ENCODE measurements at regions not wholly inside any gene's neighbourhood (a gene's known extent, or its start where the extent isn't known, plus 50 kb on each side); places are given as distances from the start of the nearest gene placed in this dataset.

DNA sequence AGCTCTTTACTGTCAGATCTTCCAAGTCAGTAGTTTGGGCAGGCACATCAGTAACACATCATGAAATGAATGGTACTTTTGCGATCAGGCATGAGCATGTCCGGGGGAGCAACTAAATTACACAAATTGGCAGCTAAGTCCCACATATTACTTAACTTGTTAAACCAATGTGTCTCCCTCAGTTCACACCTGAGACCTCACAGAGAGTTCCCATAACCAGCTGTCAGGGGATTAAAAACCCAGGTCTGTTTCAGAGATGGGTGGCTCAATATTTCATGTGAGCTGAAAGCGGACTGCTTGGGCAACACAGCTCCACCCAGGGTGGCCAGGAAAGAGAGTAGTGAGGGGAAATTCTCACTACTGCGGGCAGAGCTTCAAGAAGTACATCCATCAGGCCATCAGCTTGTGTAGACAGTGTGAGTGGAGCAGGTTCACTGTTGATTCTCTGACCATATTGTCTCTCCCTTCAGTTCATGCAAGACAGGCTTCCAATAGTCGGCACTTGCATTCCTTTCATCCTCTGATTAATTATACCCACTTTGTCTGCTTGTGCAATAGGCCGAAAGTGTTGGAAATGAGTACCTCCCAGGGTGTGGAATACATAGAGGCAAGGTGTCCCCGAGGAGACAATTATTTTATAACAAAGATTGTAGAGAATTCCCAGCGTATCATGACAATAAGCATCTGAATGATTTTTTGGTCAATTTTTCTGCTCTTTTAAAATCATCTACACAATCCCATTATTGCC, 139.9 kb downstream of the PTGER3 start:
- H3K36me3 ChIP-seq (ENCODE audit: control insufficient read depth in 2 of 4, insufficient read depth in 4 of 4, low read length in 3 of 4) = no peaks in the 10 kb centered on the region
- WGBS, 2 experiments (ENCODE audit: extremely low coverage in 1 of 2, insufficient coverage in 1 of 2, insufficient read length in 1 of 2, insufficient replicate concordance in 2 of 2, low coverage in 1 of 2, low lambda C conversion rate in 2 of 2, missing lambda C conversion rate in 1 of 2) = 82% methylated on average over 8 of the region's 8 CpGs; no CpG with 5 or more reads in 1 of the 2 experiments
- H3K79me2 ChIP-seq (ENCODE audit: control insufficient read depth in 1 of 2, insufficient read depth in 2 of 2, low read length in 2 of 2) = no peaks in the 10 kb centered on the region
- CTCF ChIA-PET (ENCODE audit: partially characterized antibody) = interaction anchor here (0.7 to 5.7 kb wide), 6 partner anchors 12 to 142 kb away, joined by 3 to 23 read pairs (median 4); no protein-coding TSS in a partner anchor
- no peak overlapping the region for H3K23ac ChIP-seq (ENCODE audit: insufficient read length)
- H2BK20ac ChIP-seq (ENCODE audit: low read length) = no peak overlapping the region
- H2BK120ac ChIP-seq (replicated peaks; ENCODE audit: low read depth, low read length) = no peak overlapping the region
- H4K8ac ChIP-seq (ENCODE audit: extremely low read depth, insufficient read depth, low read length) = no peak overlapping the region
- no peak overlapping the region for H2BK12ac ChIP-seq (ENCODE audit: low read depth, low read length)
- H3K9me3 ChIP-seq (ENCODE audit: insufficient read depth in 2 of 2, low read depth in 1 of 2, low read length in 1 of 2) = no peaks in the 10 kb centered on the region
- no peak overlapping the region for H4K5ac ChIP-seq (ENCODE audit: insufficient read length, low read depth, low read length)
- no peak overlapping the region for H3K27ac ChIP-seq (ENCODE audit: low read depth, low read length)
- no peak overlapping the region for H2BK5ac ChIP-seq (ENCODE audit: low read depth, low read length)
- POLR2A ChIA-PET (ENCODE audit: partially characterized antibody) = no interaction called here
- no peak overlapping the region for H3K4ac ChIP-seq (replicated peaks; ENCODE audit: insufficient read length, low read depth, low read length)
- no peaks in the 10 kb centered on the region for H4K20me1 ChIP-seq (replicated peaks in 1 of 2; ENCODE audit: control insufficient read depth in 1 of 2, insufficient read depth in 2 of 2, low read length in 2 of 2)
- H3K79me1 ChIP-seq (ENCODE audit: low read depth, low read length) = no peaks in the 10 kb centered on the region
- DNase-seq (ENCODE audit: low read depth in 1 of 2, low spot score in 2 of 2) (no peak), FAIRE-seq (no peak)
- no peak overlapping the region for H3K9ac ChIP-seq (replicated peaks in 1 of 4; ENCODE audit: extremely low read depth in 1 of 4, low read depth in 3 of 4, low read length in 3 of 4)
- H2AK5ac ChIP-seq (ENCODE audit: low read depth, low read length) = no peak overlapping the region
- H3K27me3 ChIP-seq (replicated peaks in 1 of 4; ENCODE audit: control insufficient read depth in 3 of 4, extremely low read depth in 1 of 4, insufficient read depth in 3 of 4, low read length in 3 of 4) = no peaks in the 10 kb centered on the region
- no peak overlapping the region for H4K91ac ChIP-seq (replicated peaks; ENCODE audit: insufficient read length, low read length)
- no peak overlapping the region for H3K4me3 ChIP-seq (ENCODE audit: extremely low read depth in 1 of 4, insufficient read depth in 2 of 4, low read depth in 3 of 4, low read length in 4 of 4)
- no peak overlapping the region for H3K14ac ChIP-seq (ENCODE audit: insufficient read length)
- H3K23me2 ChIP-seq (ENCODE audit: low read depth, low read length) = no peaks in the 10 kb centered on the region
- no peaks in the 10 kb centered on the region for H3K4me1 ChIP-seq (replicated peaks in 1 of 4; ENCODE audit: control insufficient read depth in 3 of 4, insufficient read depth in 4 of 4, low read length in 3 of 4)
- H3K56ac ChIP-seq (replicated peaks; ENCODE audit: insufficient read length, low read depth, low read length) = no peak overlapping the region
- H2AFZ ChIP-seq (ENCODE audit: low read length) = no peak overlapping the region
- no peak overlapping the region for H3K18ac ChIP-seq (ENCODE audit: extremely low read depth, low read length)
- H3K4me2 ChIP-seq (ENCODE audit: insufficient read depth in 1 of 2, low read depth in 2 of 2, low read length in 2 of 2) = no peak overlapping the region
- H2BK15ac ChIP-seq (ENCODE audit: low read length) = no peak overlapping the region
- TF ChIP-seq KDM5A (IDR thresholded peaks at IDR 0.05; ENCODE audit: low read length) = no peak
- no peak for TF ChIP-seq ZNF274 (IDR thresholded peaks at IDR 0.05; ENCODE audit: borderline replicate concordance, extremely low read depth, low read length)
- TF ChIP-seq SIRT6 (IDR thresholded peaks at IDR 0.05; ENCODE audit: low read length) = no peak
- TF ChIP-seq HDAC6 (IDR thresholded peaks at IDR 0.05; ENCODE audit: low read depth, low read length) = no peak
- no peak for TF ChIP-seq GABPA (IDR thresholded peaks at IDR 0.05; ENCODE audit: borderline replicate concordance, insufficient read depth, low read length)
- TF ChIP-seq, protein P1, sequence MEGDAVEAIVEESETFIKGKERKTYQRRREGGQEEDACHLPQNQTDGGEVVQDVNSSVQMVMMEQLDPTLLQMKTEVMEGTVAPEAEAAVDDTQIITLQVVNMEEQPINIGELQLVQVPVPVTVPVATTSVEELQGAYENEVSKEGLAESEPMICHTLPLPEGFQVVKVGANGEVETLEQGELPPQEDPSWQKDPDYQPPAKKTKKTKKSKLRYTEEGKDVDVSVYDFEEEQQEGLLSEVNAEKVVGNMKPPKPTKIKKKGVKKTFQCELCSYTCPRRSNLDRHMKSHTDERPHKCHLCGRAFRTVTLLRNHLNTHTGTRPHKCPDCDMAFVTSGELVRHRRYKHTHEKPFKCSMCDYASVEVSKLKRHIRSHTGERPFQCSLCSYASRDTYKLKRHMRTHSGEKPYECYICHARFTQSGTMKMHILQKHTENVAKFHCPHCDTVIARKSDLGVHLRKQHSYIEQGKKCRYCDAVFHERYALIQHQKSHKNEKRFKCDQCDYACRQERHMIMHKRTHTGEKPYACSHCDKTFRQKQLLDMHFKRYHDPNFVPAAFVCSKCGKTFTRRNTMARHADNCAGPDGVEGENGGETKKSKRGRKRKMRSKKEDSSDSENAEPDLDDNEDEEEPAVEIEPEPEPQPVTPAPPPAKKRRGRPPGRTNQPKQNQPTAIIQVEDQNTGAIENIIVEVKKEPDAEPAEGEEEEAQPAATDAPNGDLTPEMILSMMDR (IDR thresholded peaks at IDR 0.05; ENCODE audit: control extremely low read depth in 1 of 3, insufficient read depth in 1 of 3, low read depth in 1 of 3, low read length in 3 of 3) = no peak
- no peak for TF ChIP-seq SUZ12 (IDR thresholded peaks at IDR 0.05; ENCODE audit: low read length)
- no peak for TF ChIP-seq NRF1 (IDR thresholded peaks at IDR 0.05; ENCODE audit: low read depth, low read length)
- no peak for TF ChIP-seq CBX8 (IDR thresholded peaks at IDR 0.05; ENCODE audit: borderline replicate concordance, low read depth, low read length)
- no peak for TF ChIP-seq CHD2 (IDR thresholded peaks at IDR 0.05; ENCODE audit: low read length)
